ENCODE measurements at regions not wholly inside any gene's neighbourhood (a gene's known extent, or its start where the extent isn't known, plus 50 kb on each side); places are given as distances from the start of the nearest gene placed in this dataset.

GRCh38 chr2:185891403-185891802 is 152.8 kb downstream of the FSIP2 start:
- DNase-seq (ENCODE audit: low spot score), result no peak

- DNase-seq (ENCODE audit: low spot score), result no peak
Measured at GRCh38 chr2:185891804-185892411, 153.3 kb downstream of the FSIP2 start.

GRCh38 chr2:185892484-185892883 is 153.9 kb downstream of the FSIP2 start:
- DNase-seq (ENCODE audit: low spot score), result no peak

- no peak for DNase-seq (ENCODE audit: low spot score)
Measured at GRCh38 chr2:185894223-185894622, 155.6 kb downstream of the FSIP2 start.

- DNase-seq (ENCODE audit: low spot score), result no peak
Measured at GRCh38 chr2:185895828-185896693, 157.5 kb downstream of the FSIP2 start.

- no peak for DNase-seq (ENCODE audit: low spot score)
Measured at GRCh38 chr2:185899366-185899765, 160.8 kb downstream of the FSIP2 start.

DNA sequence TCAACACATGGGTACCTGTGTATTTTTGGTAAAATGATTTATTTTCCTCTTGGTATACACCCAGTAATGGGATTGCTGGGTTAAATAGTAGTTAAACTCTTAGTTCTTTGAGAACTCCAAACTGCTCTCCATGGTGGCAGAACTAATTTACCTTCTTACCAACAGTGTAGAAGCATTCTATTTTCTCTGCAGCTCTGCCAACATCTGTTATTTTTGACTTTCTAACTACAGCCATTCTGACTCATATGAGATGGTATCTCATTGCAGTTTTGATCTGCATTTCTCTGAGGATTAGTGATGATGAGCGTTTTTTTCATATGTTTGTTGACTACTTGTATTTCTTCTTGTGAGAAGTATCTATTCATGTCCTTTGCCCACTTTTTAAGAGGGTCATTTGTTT is 180.6 kb downstream of the FSIP2 start:
- no peak for DNase-seq (ENCODE audit: low spot score)

GRCh38 chr2:185921048-185921756 is 182.6 kb downstream of the FSIP2 start:
- no peak for DNase-seq (ENCODE audit: low spot score)

- DNase-seq (ENCODE audit: low spot score), result no peak
Measured at GRCh38 chr2:185934232-185934631, 195.6 kb downstream of the FSIP2 start.

DNA sequence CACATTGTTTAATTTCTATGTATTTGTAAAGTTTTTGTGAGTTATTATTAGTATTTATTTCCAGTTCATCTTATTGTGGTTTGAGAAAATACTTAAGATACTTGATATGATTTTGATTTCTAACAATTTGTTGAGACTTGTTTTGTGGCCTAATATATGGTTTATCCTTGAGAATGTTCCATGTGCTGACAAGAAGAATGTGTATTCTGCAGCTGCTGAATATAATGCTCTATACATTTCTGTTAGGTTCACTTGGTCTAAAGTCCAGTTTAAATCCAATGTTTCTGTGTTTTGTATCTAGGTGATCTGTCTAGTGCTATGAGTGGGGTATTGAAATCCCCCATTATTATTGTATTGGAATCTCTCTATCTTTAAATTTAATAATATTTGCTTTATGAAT is 201.3 kb downstream of the FSIP2 start:
- no peak for DNase-seq (ENCODE audit: low spot score)

- no peak for DNase-seq (ENCODE audit: low spot score)
Measured at GRCh38 chr2:185942855-185943254, 204.3 kb downstream of the FSIP2 start.

DNA sequence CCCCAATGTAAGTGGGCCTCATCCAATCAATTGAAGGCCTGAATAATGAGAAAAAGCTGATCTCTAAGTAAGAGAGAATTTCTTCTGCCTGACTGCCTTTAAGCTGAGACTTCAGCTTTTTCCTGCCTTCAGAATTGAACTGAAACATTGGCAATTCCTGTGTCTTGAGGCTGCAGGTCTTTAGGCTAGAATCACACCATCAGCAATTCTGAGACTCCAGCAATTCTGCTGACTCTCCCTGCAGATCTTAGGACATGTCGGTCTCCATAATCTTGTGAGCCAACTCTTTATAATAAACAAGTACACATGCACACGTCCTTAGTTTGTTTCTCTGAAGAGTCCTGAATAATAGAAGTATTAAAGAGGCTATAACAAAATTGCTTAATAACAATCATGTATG is 209.1 kb downstream of the FSIP2 start:
- no peak for DNase-seq (ENCODE audit: low spot score)

DNA sequence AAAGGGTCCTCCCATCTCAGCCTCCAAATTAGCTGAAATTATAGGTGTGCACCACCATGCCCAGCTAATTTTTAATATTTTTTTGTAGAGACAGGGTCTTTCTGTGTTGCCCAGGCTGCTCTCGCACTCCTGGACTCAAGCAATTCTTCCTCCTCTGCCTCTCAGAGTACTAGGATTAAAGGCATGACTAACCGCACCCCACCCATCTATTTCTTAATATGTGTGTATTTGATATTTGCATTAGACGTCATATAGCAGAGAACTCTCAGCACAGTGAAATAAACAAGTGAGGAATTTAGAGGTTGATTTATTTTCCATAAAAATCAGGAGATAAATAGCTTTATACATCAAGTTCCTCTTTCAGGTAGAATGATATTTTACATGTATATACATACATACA is 213.5 kb downstream of the FSIP2 start:
- DNase-seq (ENCODE audit: low spot score), result no peak

DNA sequence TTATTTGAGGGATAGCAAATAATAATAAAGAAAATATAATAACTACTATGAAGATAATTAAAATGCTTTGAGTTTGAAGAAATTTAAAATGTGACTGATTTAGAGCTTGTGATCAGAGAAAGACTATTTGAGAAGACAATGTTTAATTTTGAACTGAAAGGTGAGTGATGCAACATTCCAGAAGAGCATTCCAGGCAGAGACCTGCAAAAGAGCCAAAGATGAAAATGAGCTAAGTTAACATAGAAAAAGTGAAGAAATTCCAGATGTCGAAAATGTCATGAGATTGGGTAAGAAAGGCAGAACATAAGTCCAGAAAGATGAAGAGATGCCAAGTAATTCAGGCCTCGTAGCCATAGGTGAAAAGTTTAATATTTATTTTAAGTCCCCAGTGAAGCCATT is 215.8 kb downstream of the FSIP2 start:
- no peak for DNase-seq (ENCODE audit: low spot score)

- DNase-seq (ENCODE audit: low spot score), result no peak
Measured at GRCh38 chr2:185955050-185955449, 216.4 kb downstream of the FSIP2 start.

DNA sequence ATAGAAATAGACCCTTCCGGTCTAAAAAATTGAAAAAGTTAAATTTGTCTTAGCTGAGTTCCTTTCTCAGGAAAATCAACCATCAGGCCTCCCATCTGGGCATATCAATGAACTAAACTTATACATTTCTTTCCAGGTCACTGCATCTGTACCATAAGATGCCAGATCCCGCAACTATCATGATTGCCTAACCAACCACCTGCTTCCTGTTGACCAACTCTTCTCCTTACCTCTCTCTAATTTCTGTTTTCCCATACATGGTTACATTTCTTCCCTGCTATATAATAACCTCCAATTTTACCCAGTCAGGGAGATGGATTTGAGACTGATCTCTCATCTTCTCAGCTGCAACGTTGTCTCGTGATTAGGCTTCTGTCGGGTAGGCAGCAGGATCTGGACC is 228.7 kb downstream of the FSIP2 start:
- no peak for DNase-seq (ENCODE audit: low spot score)

DNA sequence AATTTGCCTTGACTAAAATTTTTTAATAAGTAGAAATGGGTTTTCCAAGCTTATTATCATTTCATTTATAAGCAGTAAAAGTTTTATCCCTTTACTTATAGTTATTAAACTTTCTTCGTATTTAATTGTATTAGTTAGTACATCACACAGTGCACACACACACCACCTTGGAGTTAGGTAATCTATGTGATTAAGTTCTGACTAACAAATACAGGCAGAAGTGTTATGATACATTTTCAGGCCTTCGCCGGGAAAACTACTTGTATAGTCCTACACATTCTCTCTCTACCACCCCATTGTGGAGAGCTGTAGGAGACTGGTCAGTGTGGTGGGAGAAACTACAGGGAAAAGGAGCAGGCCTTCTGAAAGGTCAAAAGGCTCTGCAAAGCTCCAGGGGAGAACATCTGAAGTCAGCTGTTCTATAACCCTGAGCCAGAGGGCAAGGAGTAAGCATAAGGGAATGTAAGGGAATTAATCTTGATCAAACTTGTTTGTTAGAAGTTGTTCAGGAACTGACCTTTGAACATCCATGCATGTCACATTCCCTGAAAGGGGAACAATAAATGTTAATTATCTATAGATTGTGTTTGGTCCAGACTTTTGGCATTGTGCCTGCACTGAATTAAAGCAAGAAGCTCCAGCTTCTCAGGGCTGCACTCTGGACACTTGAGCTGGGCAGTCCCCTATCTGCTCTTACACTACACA is 231.7 kb downstream of the FSIP2 start:
- DNase-seq (ENCODE audit: low spot score), result no peak

GRCh38 chr2:185978634-185979407 is 240.2 kb downstream of the FSIP2 start:
- DNase-seq (ENCODE audit: low spot score), result no peak

DNA sequence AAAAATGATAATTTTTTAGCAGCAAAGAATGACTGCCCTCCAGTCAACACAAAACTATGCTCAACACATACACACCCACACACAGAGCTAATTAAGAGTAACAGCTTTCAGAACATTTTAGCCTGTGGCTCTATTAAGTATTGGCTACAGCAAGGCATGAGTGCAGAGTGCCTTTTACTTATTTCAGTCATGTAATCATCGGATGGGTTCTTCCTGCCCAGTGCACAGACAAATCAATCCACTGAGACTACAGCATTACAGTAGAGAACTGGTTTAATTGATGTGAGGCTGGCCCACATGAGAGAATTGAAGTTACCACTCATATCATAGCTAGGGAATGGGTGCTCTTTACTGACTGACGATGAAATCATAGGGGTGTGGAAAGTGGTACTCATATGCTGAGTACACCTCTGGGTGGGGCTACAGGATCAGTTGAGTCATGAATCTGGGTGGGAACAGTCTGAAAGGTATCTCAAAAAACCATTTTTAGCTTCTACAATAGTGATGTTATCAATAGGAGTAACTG is 241.0 kb downstream of the FSIP2 start:
- DNase-seq (ENCODE audit: low spot score), result no peak

DNA sequence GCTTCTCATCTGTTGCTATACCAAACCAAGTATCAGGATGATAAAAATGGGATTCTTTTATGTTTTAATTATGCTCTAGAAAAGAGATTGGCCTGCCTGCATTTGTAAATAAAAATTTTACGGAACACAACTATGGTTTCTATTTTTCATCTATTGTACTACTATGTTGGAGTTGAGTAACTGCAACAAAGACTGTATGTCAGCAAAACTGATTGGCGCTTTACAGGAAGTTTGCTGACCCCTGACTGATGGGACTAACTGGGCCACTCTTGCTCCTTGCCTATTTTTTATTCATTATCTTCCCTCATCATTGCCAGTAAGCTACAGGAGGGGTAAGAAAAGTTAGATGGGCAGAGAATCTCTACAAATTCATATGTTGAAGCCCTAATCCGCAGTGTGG is 242.3 kb downstream of the FSIP2 start:
- no peak for DNase-seq (ENCODE audit: low spot score)

DNA sequence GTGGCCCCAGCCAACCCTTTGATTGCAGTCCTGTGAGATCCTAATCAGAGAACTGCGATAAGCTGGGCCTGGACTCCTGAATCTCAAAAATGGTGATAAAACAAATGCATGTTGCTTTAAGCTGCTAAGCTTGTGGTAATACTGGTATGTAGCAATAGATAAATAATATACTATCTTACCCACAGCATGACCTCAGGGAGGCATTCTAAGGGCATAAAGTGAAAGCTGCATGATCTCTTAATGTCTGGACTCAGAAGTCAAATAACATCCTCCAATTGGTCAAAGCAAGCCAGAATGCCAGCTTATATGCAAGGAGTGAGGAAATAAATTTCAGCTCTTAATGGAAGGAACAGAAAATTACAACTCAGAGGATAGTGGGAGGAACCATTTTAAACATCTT is 246.1 kb downstream of the FSIP2 start:
- no peak for DNase-seq (ENCODE audit: low spot score)
